ENCODE measurements at regions not wholly inside any gene's neighbourhood (a gene's known extent, or its start where the extent isn't known, plus 50 kb on each side); places are given as distances from the start of the nearest gene placed in this dataset.

GRCh38 chr20:58086763-58087561 lies 141.5 kb downstream of the ANKRD60 start (continued):
- TF ChIP-seq SIN3A (conservative IDR thresholded peaks at IDR 0.05 in 1 of 2, IDR thresholded peaks at IDR 0.05 in 1 of 2; ENCODE audit: low read depth in 1 of 2, low read length in 2 of 2): no peak
- no peak for TF ChIP-seq HDAC6 (IDR thresholded peaks at IDR 0.05; ENCODE audit: low read depth, low read length)
- no peak for TF ChIP-seq SP1 (IDR thresholded peaks at IDR 0.05; ENCODE audit: low read depth, low read length)
- no peak for TF ChIP-seq GABPA (IDR thresholded peaks at IDR 0.05; ENCODE audit: borderline replicate concordance, insufficient read depth, low read length)
- TF ChIP-seq, protein P1, sequence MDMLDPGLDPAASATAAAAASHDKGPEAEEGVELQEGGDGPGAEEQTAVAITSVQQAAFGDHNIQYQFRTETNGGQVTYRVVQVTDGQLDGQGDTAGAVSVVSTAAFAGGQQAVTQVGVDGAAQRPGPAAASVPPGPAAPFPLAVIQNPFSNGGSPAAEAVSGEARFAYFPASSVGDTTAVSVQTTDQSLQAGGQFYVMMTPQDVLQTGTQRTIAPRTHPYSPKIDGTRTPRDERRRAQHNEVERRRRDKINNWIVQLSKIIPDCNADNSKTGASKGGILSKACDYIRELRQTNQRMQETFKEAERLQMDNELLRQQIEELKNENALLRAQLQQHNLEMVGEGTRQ (IDR thresholded peaks at IDR 0.05; ENCODE audit: low read length): no peak
- no peak for TF ChIP-seq CBX5 (IDR thresholded peaks at IDR 0.05; ENCODE audit: low read depth, low read length)
- no peak for TF ChIP-seq RNF2 (IDR thresholded peaks at IDR 0.05; ENCODE audit: borderline replicate concordance, low read depth, low read length, missing control alignments, poor library complexity, severe bottlenecking)
- TF ChIP-seq, protein P2, sequence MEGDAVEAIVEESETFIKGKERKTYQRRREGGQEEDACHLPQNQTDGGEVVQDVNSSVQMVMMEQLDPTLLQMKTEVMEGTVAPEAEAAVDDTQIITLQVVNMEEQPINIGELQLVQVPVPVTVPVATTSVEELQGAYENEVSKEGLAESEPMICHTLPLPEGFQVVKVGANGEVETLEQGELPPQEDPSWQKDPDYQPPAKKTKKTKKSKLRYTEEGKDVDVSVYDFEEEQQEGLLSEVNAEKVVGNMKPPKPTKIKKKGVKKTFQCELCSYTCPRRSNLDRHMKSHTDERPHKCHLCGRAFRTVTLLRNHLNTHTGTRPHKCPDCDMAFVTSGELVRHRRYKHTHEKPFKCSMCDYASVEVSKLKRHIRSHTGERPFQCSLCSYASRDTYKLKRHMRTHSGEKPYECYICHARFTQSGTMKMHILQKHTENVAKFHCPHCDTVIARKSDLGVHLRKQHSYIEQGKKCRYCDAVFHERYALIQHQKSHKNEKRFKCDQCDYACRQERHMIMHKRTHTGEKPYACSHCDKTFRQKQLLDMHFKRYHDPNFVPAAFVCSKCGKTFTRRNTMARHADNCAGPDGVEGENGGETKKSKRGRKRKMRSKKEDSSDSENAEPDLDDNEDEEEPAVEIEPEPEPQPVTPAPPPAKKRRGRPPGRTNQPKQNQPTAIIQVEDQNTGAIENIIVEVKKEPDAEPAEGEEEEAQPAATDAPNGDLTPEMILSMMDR (IDR thresholded peaks at IDR 0.05; ENCODE audit: control extremely low read depth in 1 of 3, insufficient read depth in 1 of 3, low read depth in 1 of 3, low read length in 3 of 3): peak; percentile 90 to 97 (median 90)
- no peak for TF ChIP-seq SRF (IDR thresholded peaks at IDR 0.05; ENCODE audit: low read depth, low read length)
- peak; percentile 89 to 92 for TF ChIP-seq RAD21 (IDR thresholded peaks at IDR 0.05 in 1 of 2, conservative IDR thresholded peaks at IDR 0.05 in 1 of 2; ENCODE audit: low read depth in 2 of 2, low read length in 2 of 2)
- TF ChIP-seq CHD2 (IDR thresholded peaks at IDR 0.05; ENCODE audit: low read length): no peak

Measured in H1 (cell line).